Sigmoid colon (tissue), 4 donors: ENCODE measurements at regions not wholly inside any gene's neighbourhood (a gene's known extent, or its start where the extent isn't known, plus 50 kb on each side); places are given as distances from the start of the nearest gene placed in this dataset.

ENCODE experiments used
- EP300 ChIP-seq, 4 donors: sonication (generic); formaldehyde crosslinking; IDR thresholded peaks; one replicate each; pipeline ENCODE4 v1.6.1; 2017; ENCODE audit warnings: antibody characterized with exemption in 4 of 4
- POLR2A ChIP-seq, 2 donors: fragments of 450-650 bp; IDR thresholded peaks; one replicate each; pipeline ENCODE4 v1.6.1; 2016; ENCODE audit warnings: antibody characterized with exemption in 2 of 2, mild to moderate bottlenecking in 2 of 2, moderate library complexity in 2 of 2
- TF ChIP-seq, protein P1 (sequence below), 4 experiments: fragments of 450-650 bp in 3 of 4; fragments of 200-600 bp in 1 of 4; IDR thresholded peaks; one replicate each; pipeline ENCODE4 v1.5.1; 2016 to 2019; ENCODE audit warnings: antibody characterized with exemption in 4 of 4, mild to moderate bottlenecking in 3 of 4, moderate library complexity in 2 of 4

DNA sequence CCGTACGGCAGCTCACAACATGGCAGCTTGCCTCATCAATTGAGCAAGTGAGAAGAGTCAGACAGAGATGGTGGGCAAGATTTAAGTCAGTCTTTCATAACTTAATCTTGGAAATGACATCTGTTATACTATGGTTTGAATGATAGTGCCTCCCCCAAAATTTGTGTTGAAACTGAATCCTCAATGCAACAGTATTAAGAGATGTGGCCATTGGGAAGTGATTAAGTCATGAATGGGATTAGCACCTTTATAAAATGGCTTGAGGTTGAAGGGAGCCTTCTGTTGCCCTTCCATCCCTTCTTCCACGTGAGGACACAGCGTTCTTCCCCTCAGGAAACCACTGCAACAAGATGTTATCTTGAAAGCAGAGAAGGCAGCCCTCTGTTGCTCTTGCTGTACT lies 124.2 kb downstream of the C12orf75 start:
- TF ChIP-seq, protein P1, sequence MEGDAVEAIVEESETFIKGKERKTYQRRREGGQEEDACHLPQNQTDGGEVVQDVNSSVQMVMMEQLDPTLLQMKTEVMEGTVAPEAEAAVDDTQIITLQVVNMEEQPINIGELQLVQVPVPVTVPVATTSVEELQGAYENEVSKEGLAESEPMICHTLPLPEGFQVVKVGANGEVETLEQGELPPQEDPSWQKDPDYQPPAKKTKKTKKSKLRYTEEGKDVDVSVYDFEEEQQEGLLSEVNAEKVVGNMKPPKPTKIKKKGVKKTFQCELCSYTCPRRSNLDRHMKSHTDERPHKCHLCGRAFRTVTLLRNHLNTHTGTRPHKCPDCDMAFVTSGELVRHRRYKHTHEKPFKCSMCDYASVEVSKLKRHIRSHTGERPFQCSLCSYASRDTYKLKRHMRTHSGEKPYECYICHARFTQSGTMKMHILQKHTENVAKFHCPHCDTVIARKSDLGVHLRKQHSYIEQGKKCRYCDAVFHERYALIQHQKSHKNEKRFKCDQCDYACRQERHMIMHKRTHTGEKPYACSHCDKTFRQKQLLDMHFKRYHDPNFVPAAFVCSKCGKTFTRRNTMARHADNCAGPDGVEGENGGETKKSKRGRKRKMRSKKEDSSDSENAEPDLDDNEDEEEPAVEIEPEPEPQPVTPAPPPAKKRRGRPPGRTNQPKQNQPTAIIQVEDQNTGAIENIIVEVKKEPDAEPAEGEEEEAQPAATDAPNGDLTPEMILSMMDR (IDR thresholded peaks at IDR 0.05): no peak
- TF ChIP-seq EP300 (IDR thresholded peaks at IDR 0.05) (no peak), POLR2A (IDR thresholded peaks at IDR 0.05) (no peak)
